Neural cell (in vitro differentiated cells): ENCODE measurements at regions not wholly inside any gene's neighbourhood (a gene's known extent, or its start where the extent isn't known, plus 50 kb on each side); places are given as distances from the start of the nearest gene placed in this dataset.

Experiments
- EP300 ChIP-seq: fragments of 450-650 bp; conservative IDR thresholded peaks from 2 replicates; pipeline ENCODE4 v1.6.1; 2014; ENCODE audit warnings: antibody characterized with exemption, mild to moderate bottlenecking, moderate library complexity; ENCODE audit not compliant: poor library complexity, severe bottlenecking
- EZH2 ChIP-seq: fragments of 200-600, 300-800 bp; shearing (Covaris generic), sonication (generic); IDR thresholded peaks from 2 replicates; pipeline ENCODE4 v1.6.1; 2014; ENCODE audit warnings: antibody characterized with exemption, low read length, borderline replicate concordance, mild to moderate bottlenecking; ENCODE audit not compliant: insufficient read depth, poor library complexity, severe bottlenecking
- POLR2AphosphoS5 ChIP-seq: IDR thresholded peaks from 2 replicates; pipeline ENCODE4 v1.6.1; 2012
- SMC3 ChIP-seq: fragments of 450-650 bp; conservative IDR thresholded peaks from 2 replicates; pipeline ENCODE4 v1.6.1; 2014; ENCODE audit warnings: antibody characterized with exemption, mild to moderate bottlenecking, moderate library complexity; ENCODE audit not compliant: poor library complexity
- TAF1 ChIP-seq: IDR thresholded peaks from 2 replicates; pipeline ENCODE4 v1.6.1; 2012; ENCODE audit warnings: low read depth
- TF ChIP-seq, protein P1 (sequence below): fragments of 450-650 bp; IDR thresholded peaks from 2 replicates; pipeline ENCODE4 v1.5.1; 2014; ENCODE audit warnings: antibody characterized with exemption, mild to moderate bottlenecking, moderate library complexity; ENCODE audit not compliant: poor library complexity, severe bottlenecking

- TF ChIP-seq TAF1 = no peak
- TF ChIP-seq, protein P1, sequence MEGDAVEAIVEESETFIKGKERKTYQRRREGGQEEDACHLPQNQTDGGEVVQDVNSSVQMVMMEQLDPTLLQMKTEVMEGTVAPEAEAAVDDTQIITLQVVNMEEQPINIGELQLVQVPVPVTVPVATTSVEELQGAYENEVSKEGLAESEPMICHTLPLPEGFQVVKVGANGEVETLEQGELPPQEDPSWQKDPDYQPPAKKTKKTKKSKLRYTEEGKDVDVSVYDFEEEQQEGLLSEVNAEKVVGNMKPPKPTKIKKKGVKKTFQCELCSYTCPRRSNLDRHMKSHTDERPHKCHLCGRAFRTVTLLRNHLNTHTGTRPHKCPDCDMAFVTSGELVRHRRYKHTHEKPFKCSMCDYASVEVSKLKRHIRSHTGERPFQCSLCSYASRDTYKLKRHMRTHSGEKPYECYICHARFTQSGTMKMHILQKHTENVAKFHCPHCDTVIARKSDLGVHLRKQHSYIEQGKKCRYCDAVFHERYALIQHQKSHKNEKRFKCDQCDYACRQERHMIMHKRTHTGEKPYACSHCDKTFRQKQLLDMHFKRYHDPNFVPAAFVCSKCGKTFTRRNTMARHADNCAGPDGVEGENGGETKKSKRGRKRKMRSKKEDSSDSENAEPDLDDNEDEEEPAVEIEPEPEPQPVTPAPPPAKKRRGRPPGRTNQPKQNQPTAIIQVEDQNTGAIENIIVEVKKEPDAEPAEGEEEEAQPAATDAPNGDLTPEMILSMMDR = no peak
- no peak for TF ChIP-seq SMC3
- no peak for TF ChIP-seq EP300
- TF ChIP-seq EZH2 = no peak
- no peak for TF ChIP-seq POLR2AphosphoS5
These were observed 1031.6 kb upstream of the SEMA6D start for GRCh38 chr15:46685681-46686080.
